ENCODE measurements at regions not wholly inside any gene's neighbourhood (a gene's known extent, or its start where the extent isn't known, plus 50 kb on each side); places are given as distances from the start of the nearest gene placed in this dataset.

- TF ChIP-seq, protein P1, sequence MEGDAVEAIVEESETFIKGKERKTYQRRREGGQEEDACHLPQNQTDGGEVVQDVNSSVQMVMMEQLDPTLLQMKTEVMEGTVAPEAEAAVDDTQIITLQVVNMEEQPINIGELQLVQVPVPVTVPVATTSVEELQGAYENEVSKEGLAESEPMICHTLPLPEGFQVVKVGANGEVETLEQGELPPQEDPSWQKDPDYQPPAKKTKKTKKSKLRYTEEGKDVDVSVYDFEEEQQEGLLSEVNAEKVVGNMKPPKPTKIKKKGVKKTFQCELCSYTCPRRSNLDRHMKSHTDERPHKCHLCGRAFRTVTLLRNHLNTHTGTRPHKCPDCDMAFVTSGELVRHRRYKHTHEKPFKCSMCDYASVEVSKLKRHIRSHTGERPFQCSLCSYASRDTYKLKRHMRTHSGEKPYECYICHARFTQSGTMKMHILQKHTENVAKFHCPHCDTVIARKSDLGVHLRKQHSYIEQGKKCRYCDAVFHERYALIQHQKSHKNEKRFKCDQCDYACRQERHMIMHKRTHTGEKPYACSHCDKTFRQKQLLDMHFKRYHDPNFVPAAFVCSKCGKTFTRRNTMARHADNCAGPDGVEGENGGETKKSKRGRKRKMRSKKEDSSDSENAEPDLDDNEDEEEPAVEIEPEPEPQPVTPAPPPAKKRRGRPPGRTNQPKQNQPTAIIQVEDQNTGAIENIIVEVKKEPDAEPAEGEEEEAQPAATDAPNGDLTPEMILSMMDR (IDR thresholded peaks at IDR 0.05; ENCODE audit: low read depth, low read length), result no peak
- H3K4me3 ChIP-seq (ENCODE audit: low read depth, low read length), result no peak overlapping the region
These were observed 584.4 kb upstream of the EEF2KMT start for GRCh38 chr16:5681966-5682365.

DNA sequence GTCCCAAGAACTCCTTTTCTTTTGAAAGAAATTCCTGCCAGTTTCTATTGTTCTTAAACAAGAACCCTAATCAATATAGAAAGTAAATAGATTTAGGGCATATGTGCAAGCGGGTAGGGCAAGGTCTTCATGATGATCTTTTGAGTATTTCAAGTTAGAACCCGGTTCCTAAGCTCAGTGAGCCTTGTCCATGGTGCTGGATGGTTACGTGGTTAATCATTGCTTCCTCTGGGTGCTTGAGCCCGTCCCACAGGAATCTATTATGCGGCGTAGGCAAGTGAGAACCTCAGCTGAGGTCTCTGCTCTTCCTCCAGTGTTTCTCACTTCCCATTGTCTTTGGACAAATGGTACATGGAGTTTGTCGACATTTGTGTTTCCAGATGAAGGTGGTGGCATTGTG is 580.8 kb upstream of the EEF2KMT start:
- TF ChIP-seq, protein P1 (IDR thresholded peaks at IDR 0.05; ENCODE audit: low read depth, low read length), result no peak
- no peak overlapping the region for H3K4me3 ChIP-seq (ENCODE audit: low read depth, low read length)

GRCh38 chr16:5671421-5671820 is 573.8 kb upstream of the EEF2KMT start:
- H3K4me3 ChIP-seq (ENCODE audit: low read depth, low read length), result no peak overlapping the region
- TF ChIP-seq, protein P1 (IDR thresholded peaks at IDR 0.05; ENCODE audit: low read depth, low read length), result no peak

DNA sequence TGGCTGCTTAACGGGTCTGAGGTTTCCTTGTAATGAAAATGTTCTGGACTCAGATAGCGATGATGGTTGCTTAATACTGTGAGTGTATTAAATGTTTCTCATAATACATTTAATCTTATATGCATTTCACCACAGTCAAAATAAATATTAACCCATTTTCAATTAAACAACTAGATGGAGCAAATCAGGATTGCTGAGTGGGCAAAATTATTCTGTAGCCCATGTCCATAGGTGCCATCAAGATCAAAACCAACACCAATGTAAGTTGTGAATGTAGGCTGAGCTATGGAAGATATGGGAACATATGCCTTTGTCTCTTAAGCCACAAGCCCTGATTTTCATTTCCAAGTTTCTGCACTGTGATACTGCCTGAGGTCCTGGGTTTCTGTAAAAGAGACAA is 572.6 kb upstream of the EEF2KMT start:
- TF ChIP-seq, protein P1 (IDR thresholded peaks at IDR 0.05; ENCODE audit: low read depth, low read length), result no peak
- H3K4me3 ChIP-seq (ENCODE audit: low read depth, low read length), result no peak overlapping the region

DNA sequence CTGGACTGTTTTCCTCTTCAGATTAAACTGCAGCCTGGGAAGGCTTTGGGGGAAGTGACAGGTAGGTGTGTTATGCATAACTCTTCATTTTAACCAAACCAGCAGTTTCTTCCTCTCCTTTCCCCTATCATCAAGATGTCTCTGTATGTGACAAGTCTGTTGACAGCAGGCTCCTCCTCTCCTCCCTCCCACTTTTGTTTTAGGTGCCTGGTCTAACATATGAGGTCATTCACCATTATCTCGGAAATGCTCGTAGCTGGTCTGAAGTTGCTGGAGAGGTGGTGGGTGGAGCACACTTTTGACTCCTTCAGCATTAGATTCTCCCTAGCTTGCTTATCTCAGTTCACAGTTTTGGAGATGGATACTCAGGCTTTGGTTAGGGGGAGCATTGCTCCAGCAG is 571.0 kb upstream of the EEF2KMT start:
- TF ChIP-seq, protein P1 (IDR thresholded peaks at IDR 0.05; ENCODE audit: low read depth, low read length), result no peak

DNA sequence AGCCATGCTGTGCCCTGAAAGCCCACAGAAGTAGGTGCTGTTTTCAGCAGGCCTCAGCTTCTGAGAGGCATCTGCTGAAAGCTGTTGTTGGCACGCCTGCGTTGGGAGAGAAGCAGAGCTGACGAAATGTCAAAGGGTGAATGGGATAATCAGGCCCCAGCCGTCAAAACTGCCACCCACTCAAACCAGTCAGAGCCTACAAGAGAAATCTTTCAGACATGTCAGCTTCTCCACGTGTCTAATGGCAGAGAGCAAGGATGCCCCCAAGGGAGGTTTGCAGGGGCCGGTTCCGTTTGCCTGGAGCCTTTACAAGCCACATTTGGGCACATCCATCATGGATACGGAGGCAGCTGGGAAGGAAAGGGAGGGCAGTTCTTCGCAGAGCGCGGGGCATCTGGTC is 568.2 kb upstream of the EEF2KMT start:
- TF ChIP-seq, protein P1 (IDR thresholded peaks at IDR 0.05; ENCODE audit: low read depth, low read length), result no peak
- no peak overlapping the region for H3K4me3 ChIP-seq (ENCODE audit: low read depth, low read length)

More for the DNA sequence above, 571.0 kb upstream of the EEF2KMT start:
- H3K4me3 ChIP-seq (ENCODE audit: low read depth, low read length), result no peak overlapping the region

GRCh38 chr16:5653789-5654188 is 556.2 kb upstream of the EEF2KMT start:
- TF ChIP-seq, protein P1 (IDR thresholded peaks at IDR 0.05; ENCODE audit: low read depth, low read length), result no peak
- H3K4me3 ChIP-seq (ENCODE audit: low read depth, low read length), result no peak overlapping the region

Measured in WI38 (cell line).